Pancreas (tissue), 10 donors: ENCODE measurements at regions not wholly inside any gene's neighbourhood (a gene's known extent, or its start where the extent isn't known, plus 50 kb on each side); places are given as distances from the start of the nearest gene placed in this dataset.

Experiments
- ATAC-seq, 4 donors: fragments of 200-7000 bp; cut with Tn5 transposase; one replicate each; pipeline versions ENCODE4 v1.8.0 to v1.9.1; 2020; ENCODE audit warnings: mild to moderate bottlenecking in 4 of 4, moderate library complexity in 4 of 4
- DNase-seq, 6 donors: peaks; one replicate each; pipeline ENCODE4 v3.0.0-alpha.2; 2020
- FAIRE-seq: peaks from 2 replicates; lab custom pipeline; 2012; peaks lifted over from hg19 to GRCh38; lab: Jason Lieb, UNC
- H3K27ac ChIP-seq, 4 donors: fragments of 200-600 bp; sonication (generic); 1 replicate in 3 of 4; 2 replicates in 1 of 4; pipeline versions ENCODE4 v1.5.0 to v1.8.0; 2020
- H3K27me3 ChIP-seq, 4 donors: fragments of 200-600 bp; one replicate each; pipeline ENCODE4 v1.8.0; 2021
- H3K36me3 ChIP-seq, 3 donors: fragments of 200-600 bp; sonication (generic) in 1 of 3; one replicate each; pipeline versions ENCODE4 v1.5.0 to v1.8.0; 2020 to 2021
- H3K4me1 ChIP-seq, 3 donors: fragments of 200-600 bp; one replicate each; pipeline ENCODE4 v1.8.0; 2021
- H3K4me3 ChIP-seq, 4 donors: fragments of 200-600 bp; sonication (generic) in 2 of 4; one replicate each; pipeline versions ENCODE4 v1.5.0 to v1.8.0; 2020 to 2021
- H3K9me3 ChIP-seq, 4 donors: fragments of 200-600 bp; one replicate each; pipeline ENCODE4 v1.8.0; 2021
- CTCF ChIP-seq, 4 donors: fragments of 200-600 bp; sonication (generic) in 3 of 4; IDR thresholded peaks; one replicate each; pipeline versions ENCODE4 v1.5.0 to v1.8.0; 2021; ENCODE audit warnings: antibody characterized with exemption in 4 of 4
- WGBS, 2 donors: extraction: QIAGEN DNeasy Blood & Tissue Kit; methylation state at CpG; one replicate each; pipeline ENCODE4 v1.1.7; 2013; 5-methylcytosine and 5-hydroxymethylcytosine counted together
- intact Hi-C, 3 donors: fragments of 100-400 bp; cut with DNase I; formaldehyde crosslinking; loops; one replicate each; pipeline versions ENCODE4 v1.11.1 to v1.14.2; 2022
- donor health status: healthy with polysubstance abuse.
- donor health status: DM: no; HTN: no; CAD: no; lungs with moderate emphysema.
- donor health status: DM: no; HTN: no; CAD: no.
- donor health status: control.
- donor health status: control.
- donor health status: Bipolar disorder and iron deficiency.
- donor health status: DM: yes; HTN: yes; CAD: no.
- donor health status: DM: no; HTN: no; CAD: no.
- donor health status: DM: no; HTN: no; CAD: no.
- donor health status: DM: yes; HTN: yes; CAD: no.

- WGBS, 2 donors = 81 to 88% methylated on average over 3 of the region's 3 CpGs
- FAIRE-seq (no peak), DNase-seq (no peak), ATAC-seq (no peak)
- H3K9me3 ChIP-seq = no peaks in the 10 kb centered on the region
- intact Hi-C loops = no loop called here
- TF ChIP-seq CTCF (IDR thresholded peaks at IDR 0.05) = no peak
- no peaks in the 10 kb centered on the region for H3K27me3 ChIP-seq
- H3K27ac ChIP-seq = no peak overlapping the region
- no peaks in the 10 kb centered on the region for H3K36me3 ChIP-seq
- H3K4me3 ChIP-seq = no peak overlapping the region
- H3K4me1 ChIP-seq = peaks cover under 1 to 6% (median 2%) of the 10 kb centered on the region in 3 donors
Measured at GRCh38 chr6:113397236-113397635, 459.9 kb upstream of the MARCKS start.

GRCh38 chr6:113401231-113401630 lies 455.9 kb upstream of the MARCKS start:
- Histone ChIP-seq H3K27ac (no peak overlapping the region), H3K9me3 (no peaks in the 10 kb centered on the region), H3K4me1 (peaks cover 7 to 12% (median 8%) of the 10 kb centered on the region in 3 donors), H3K36me3 (no peaks in the 10 kb centered on the region), H3K27me3 (no peaks in the 10 kb centered on the region), H3K4me3 (no peak overlapping the region)
- 75 to 88% methylated on average over 2 of the region's 2 CpGs for WGBS, 2 donors
- DNase-seq = no peak
- no peak for FAIRE-seq
- intact Hi-C loops = no loop called here
- no peak for ATAC-seq
- TF ChIP-seq CTCF (IDR thresholded peaks at IDR 0.05) = no peak

DNA sequence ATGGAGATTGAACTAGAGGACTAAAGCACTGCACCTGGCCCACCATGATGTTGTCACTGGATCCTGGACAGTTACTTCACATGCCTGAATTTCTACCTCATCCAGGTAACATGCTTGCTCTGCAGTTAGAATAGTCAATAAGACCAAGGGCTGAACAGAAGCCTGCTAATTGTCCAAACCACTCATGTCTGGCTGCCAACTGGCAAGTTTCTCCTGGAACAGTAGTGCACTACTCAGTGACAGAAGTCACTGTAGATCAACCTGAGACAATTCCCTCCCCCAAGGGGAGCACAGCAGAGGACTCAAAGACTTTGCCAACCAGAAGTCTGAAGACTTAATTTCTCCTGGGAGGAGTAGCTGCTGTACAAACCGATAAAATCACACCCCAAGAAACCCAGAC lies 454.6 kb upstream of the MARCKS start:
- intact Hi-C loops = no loop called here
- ATAC-seq (peak; percentile 66 to 87 (median 80)), FAIRE-seq (no peak), DNase-seq (peak in 2 of 6 donors; percentile 27 to 37)
- 40 to 47% methylated on average over 1 of the region's 1 CpG for WGBS, 2 donors
- no peak for TF ChIP-seq CTCF (IDR thresholded peaks at IDR 0.05)
- H3K9me3 ChIP-seq = no peaks in the 10 kb centered on the region
- no peaks in the 10 kb centered on the region for H3K36me3 ChIP-seq
- H3K4me1 ChIP-seq = peaks cover 7 to 12% (median 8%) of the 10 kb centered on the region in 3 donors
- no peaks in the 10 kb centered on the region for H3K27me3 ChIP-seq
- H3K27ac ChIP-seq = no peak overlapping the region
- H3K4me3 ChIP-seq = no peak overlapping the region

DNA sequence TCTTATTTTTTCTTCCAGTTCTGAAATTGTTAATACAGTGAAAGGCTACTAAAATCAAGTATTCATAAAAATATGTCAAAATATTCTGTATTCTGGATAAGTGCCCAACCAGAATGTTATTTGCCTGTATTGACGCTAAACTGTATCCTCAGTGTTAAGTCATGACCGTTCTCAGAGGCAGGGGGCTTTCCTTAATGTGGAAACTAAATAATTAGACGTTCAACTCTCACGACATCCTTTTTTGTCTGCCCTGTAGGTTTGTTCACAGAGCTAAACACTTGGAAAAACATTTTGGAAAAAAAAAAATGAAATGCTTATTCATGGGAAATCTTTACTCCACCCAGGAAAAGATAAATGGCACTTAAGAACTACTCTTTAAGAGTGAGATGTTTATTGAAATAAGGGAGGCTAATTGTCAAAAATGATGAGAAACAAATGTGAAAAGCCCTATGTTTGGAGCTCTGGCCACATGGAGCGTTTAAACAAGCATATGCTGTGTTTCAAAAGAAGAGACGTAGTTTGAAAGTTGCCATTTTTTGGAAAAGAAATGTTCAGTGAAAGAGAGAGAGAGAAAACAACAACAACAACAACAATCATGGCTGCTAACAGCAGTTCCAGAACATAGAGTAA lies 453.1 kb upstream of the MARCKS start:
- intact Hi-C loops = no loop called here
- FAIRE-seq (no peak), ATAC-seq (no peak)

More for the DNA sequence above, 453.1 kb upstream of the MARCKS start:
- peaks cover 7 to 12% (median 8%) of the 10 kb centered on the region in 3 donors for H3K4me1 ChIP-seq
- DNase-seq = no peak
- H3K27me3 ChIP-seq = no peaks in the 10 kb centered on the region
- H3K36me3 ChIP-seq = no peaks in the 10 kb centered on the region
- no peak overlapping the region for H3K4me3 ChIP-seq
- WGBS, 2 donors = 89 to 90% methylated on average over 6 of the region's 6 CpGs
- no peak overlapping the region for H3K27ac ChIP-seq
- H3K9me3 ChIP-seq = no peaks in the 10 kb centered on the region
- TF ChIP-seq CTCF (IDR thresholded peaks at IDR 0.05) = no peak
